MV-4-11 (cell line): ENCODE measurements at regions not wholly inside any gene's neighbourhood (a gene's known extent, or its start where the extent isn't known, plus 50 kb on each side); places are given as distances from the start of the nearest gene placed in this dataset.
"Not testable (repeated sequence)": the region's sequence is repeated elsewhere in the genome, so short reads cannot be mapped to it uniquely, and the experiment has no call there.

Experiments
- DNase-seq: peaks from one replicate; lab custom pipeline; 2025; lab: John Stamatoyannopoulos, UW

- peak; percentile 57 for DNase-seq
Observed at GRCh38 chr14:21825149-21825743, 151.6 kb upstream of the OR4E1 start.

GRCh38 chr14:21822109-21822508 lies 148.5 kb upstream of the OR4E1 start:
- no peak for DNase-seq

GRCh38 chr14:21820631-21821030 lies 147.0 kb upstream of the OR4E1 start:
- no peak for DNase-seq

GRCh38 chr14:21819891-21820290 lies 146.3 kb upstream of the OR4E1 start:
- DNase-seq: not testable (repeated sequence)

- not testable (repeated sequence) for DNase-seq
Observed at GRCh38 chr14:21817010-21817409, 143.4 kb upstream of the OR4E1 start.

- no peak for DNase-seq
Observed at GRCh38 chr14:21807975-21808374, 134.4 kb upstream of the OR4E1 start.

GRCh38 chr14:21804981-21805380 lies 131.4 kb upstream of the OR4E1 start:
- DNase-seq: no peak

GRCh38 chr14:21802441-21802840 lies 128.8 kb upstream of the OR4E1 start:
- no peak for DNase-seq

GRCh38 chr14:21796916-21797315 lies 123.3 kb upstream of the OR4E1 start:
- no peak for DNase-seq

GRCh38 chr14:21795456-21795855 lies 121.8 kb upstream of the OR4E1 start:
- no peak for DNase-seq

GRCh38 chr14:21791749-21792148 lies 118.1 kb upstream of the OR4E1 start:
- DNase-seq: no peak

GRCh38 chr14:21788687-21789086 lies 115.1 kb upstream of the OR4E1 start:
- not testable (repeated sequence) for DNase-seq

- DNase-seq: not testable (repeated sequence)
Observed at GRCh38 chr14:21787242-21787641, 113.6 kb upstream of the OR4E1 start.

GRCh38 chr14:21781543-21781942 lies 107.9 kb upstream of the OR4E1 start:
- DNase-seq: no peak

GRCh38 chr14:21780429-21781084 lies 106.9 kb upstream of the OR4E1 start:
- DNase-seq: no peak

- no peak for DNase-seq
Observed at GRCh38 chr14:21771671-21772070, 98.1 kb upstream of the OR4E1 start.

GRCh38 chr14:21768875-21769257 lies 95.2 kb upstream of the OR4E1 start:
- no peak for DNase-seq

- peak; percentile 33 for DNase-seq
Observed at GRCh38 chr14:21768116-21768874, 94.7 kb upstream of the OR4E1 start.

- DNase-seq: not testable (repeated sequence)
Observed at GRCh38 chr14:21760360-21760759, 86.7 kb upstream of the OR4E1 start.

GRCh38 chr14:21749306-21749868 lies 75.8 kb upstream of the OR4E1 start:
- DNase-seq: no peak

- DNase-seq: peak; percentile 96
Observed at GRCh38 chr14:21748869-21749303, 75.3 kb upstream of the OR4E1 start.

- DNase-seq: no peak
Observed at GRCh38 chr14:21735639-21736307, 62.2 kb upstream of the OR4E1 start.
